ENCODE measurements at regions not wholly inside any gene's neighbourhood (a gene's known extent, or its start where the extent isn't known, plus 50 kb on each side); places are given as distances from the start of the nearest gene placed in this dataset.

DNA sequence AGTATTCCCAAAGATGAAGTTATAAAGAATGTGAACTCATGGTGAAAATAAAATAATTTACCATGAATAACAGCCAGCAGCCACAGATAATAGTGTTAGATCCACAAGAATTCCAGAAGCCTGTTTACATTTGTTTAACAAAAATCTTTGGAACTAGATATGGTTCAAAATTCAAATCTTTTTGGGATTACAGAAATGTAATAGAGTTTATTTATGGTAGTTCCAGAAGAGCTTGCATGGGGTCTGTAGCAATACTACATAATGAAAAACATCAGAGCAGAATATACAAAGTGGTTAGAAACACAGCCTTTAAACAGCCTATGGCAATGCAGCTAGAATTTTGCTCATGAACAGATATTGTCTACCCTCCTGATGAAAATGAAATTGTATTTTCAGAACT lies 179.1 kb downstream of the RDH14 start:
- Mint-ChIP-seq H3K27me3 (ENCODE audit: low read depth) (peaks cover 4% of the 10 kb centered on the region), H3K36me3 (ENCODE audit: insufficient read depth in 1 of 3, low read depth in 3 of 3) (no peaks in the 10 kb centered on the region), H3K9me3 (no peaks in the 10 kb centered on the region), H3K27ac (no peak overlapping the region), H3K4me1 (peaks cover 0 to 3% of the 10 kb centered on the region in 2 experiments; a peak in 1 of 4 replicates), H3K4me3 (no peak overlapping the region)
- no peak overlapping the region for H2BK20ac ChIP-seq (ENCODE audit: low read depth, low read length, poor library complexity, severe bottlenecking)
- DNase-seq, result no peak
- no peak overlapping the region for H3K23ac ChIP-seq (ENCODE audit: insufficient read length, low read depth, low read length)
- H3T11ph ChIP-seq (ENCODE audit: low read length), result no peak overlapping the region
- H2BK12ac ChIP-seq (ENCODE audit: insufficient read length, low read depth, low read length), result no peak overlapping the region
- no peak overlapping the region for H3K4ac ChIP-seq (ENCODE audit: low read depth, low read length)
- no peak overlapping the region for H3K4me2 ChIP-seq (ENCODE audit: insufficient read depth, insufficient read length, low read length)
- H3K27me3 ChIP-seq (ENCODE audit: insufficient read depth, low read length), result no peaks in the 10 kb centered on the region
- no peak overlapping the region for H2AK5ac ChIP-seq (ENCODE audit: insufficient read length, low read length)
- no peaks in the 10 kb centered on the region for H3K4me1 ChIP-seq (ENCODE audit: insufficient read depth, low read length)
- H3K14ac ChIP-seq (ENCODE audit: insufficient read depth, low read length), result no peak overlapping the region
- H3K79me2 ChIP-seq (ENCODE audit: insufficient read depth, low read length), result no peaks in the 10 kb centered on the region
- no peak overlapping the region for H3K56ac ChIP-seq (ENCODE audit: insufficient read length, low read depth, low read length)
- H3K9ac ChIP-seq (ENCODE audit: extremely low read depth, insufficient read length, low read length), result no peak overlapping the region
- H2BK120ac ChIP-seq (ENCODE audit: low read depth, low read length, poor library complexity, severe bottlenecking), result no peak overlapping the region
- H4K5ac ChIP-seq (ENCODE audit: insufficient read length, low read depth, low read length), result no peak overlapping the region
- no peak overlapping the region for H3K27ac ChIP-seq (ENCODE audit: insufficient read length, low read depth, low read length)
- no peak overlapping the region for H2AFZ ChIP-seq (ENCODE audit: low read length)
- H3K18ac ChIP-seq (ENCODE audit: insufficient read length, low read depth, low read length), result no peak overlapping the region
- no peak overlapping the region for H2BK5ac ChIP-seq (ENCODE audit: insufficient read length, low read length)
- H3K9me3 ChIP-seq (ENCODE audit: control insufficient read depth, low read depth, low read length), result no peaks in the 10 kb centered on the region
- no peaks in the 10 kb centered on the region for H3K79me1 ChIP-seq (ENCODE audit: insufficient read depth, low read depth, low read length, poor library complexity, severe bottlenecking)
- no peaks in the 10 kb centered on the region for H3K23me2 ChIP-seq (ENCODE audit: insufficient read length, low read depth, low read length, poor library complexity, severe bottlenecking)
- TF ChIP-seq, protein P1, sequence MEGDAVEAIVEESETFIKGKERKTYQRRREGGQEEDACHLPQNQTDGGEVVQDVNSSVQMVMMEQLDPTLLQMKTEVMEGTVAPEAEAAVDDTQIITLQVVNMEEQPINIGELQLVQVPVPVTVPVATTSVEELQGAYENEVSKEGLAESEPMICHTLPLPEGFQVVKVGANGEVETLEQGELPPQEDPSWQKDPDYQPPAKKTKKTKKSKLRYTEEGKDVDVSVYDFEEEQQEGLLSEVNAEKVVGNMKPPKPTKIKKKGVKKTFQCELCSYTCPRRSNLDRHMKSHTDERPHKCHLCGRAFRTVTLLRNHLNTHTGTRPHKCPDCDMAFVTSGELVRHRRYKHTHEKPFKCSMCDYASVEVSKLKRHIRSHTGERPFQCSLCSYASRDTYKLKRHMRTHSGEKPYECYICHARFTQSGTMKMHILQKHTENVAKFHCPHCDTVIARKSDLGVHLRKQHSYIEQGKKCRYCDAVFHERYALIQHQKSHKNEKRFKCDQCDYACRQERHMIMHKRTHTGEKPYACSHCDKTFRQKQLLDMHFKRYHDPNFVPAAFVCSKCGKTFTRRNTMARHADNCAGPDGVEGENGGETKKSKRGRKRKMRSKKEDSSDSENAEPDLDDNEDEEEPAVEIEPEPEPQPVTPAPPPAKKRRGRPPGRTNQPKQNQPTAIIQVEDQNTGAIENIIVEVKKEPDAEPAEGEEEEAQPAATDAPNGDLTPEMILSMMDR (conservative IDR thresholded peaks at IDR 0.05), result no peak
- H4K91ac ChIP-seq (ENCODE audit: insufficient read length, low read depth, low read length), result no peak overlapping the region
- no peak overlapping the region for H4K8ac ChIP-seq (replicated peaks; ENCODE audit: insufficient read length, low read depth, low read length)
- no peaks in the 10 kb centered on the region for H4K20me1 ChIP-seq (ENCODE audit: control insufficient read depth, insufficient read depth, insufficient read length)
- H2BK15ac ChIP-seq (ENCODE audit: low read depth, low read length), result no peak overlapping the region
